Brain microvascular endothelial cell (primary cell): ENCODE measurements at regions not wholly inside any gene's neighbourhood (a gene's known extent, or its start where the extent isn't known, plus 50 kb on each side); places are given as distances from the start of the nearest gene placed in this dataset.

Experiments
- DNase-seq: peaks from one replicate; pipeline ENCODE4 v3.0.0-alpha.2; 2020
- H3K27ac ChIP-seq: fragments of 250-450 bp; sonication (Bioruptor Pico); 2 replicates; pipeline ENCODE4 v1.5.1; 2020; ENCODE audit warnings: mild to moderate bottlenecking, moderate library complexity
- H3K27me3 ChIP-seq: fragments of 250-450 bp; sonication (Bioruptor Pico); replicated peaks from 2 replicates; pipeline ENCODE4 v1.5.1; 2020; ENCODE audit warnings: mild to moderate bottlenecking
- H3K36me3 ChIP-seq: fragments of 250-450 bp; sonication (Bioruptor Pico); replicated peaks from 2 replicates; pipeline ENCODE4 v1.5.1; 2020; ENCODE audit warnings: mild to moderate bottlenecking
- H3K4me3 ChIP-seq: 2 replicates; pipeline ENCODE4 v1.5.1; 2011; ENCODE audit warnings: low read depth, mild to moderate bottlenecking, control low read depth, low read length, moderate library complexity
- CTCF ChIP-seq: IDR thresholded peaks from 2 replicates; pipeline ENCODE4 v1.5.1; 2011; ENCODE audit warnings: low read depth, mild to moderate bottlenecking, moderate library complexity, low read length, control low read depth, inconsistent platforms; ENCODE audit errors: missing control alignments
- in situ Hi-C: cut with HindIII; loops from 2 replicates; pipeline ENCODE4 v1.10.0; 2017; ENCODE audit warnings: low sequenced_read_pairs, low pct_ligation_motif_present

DNA sequence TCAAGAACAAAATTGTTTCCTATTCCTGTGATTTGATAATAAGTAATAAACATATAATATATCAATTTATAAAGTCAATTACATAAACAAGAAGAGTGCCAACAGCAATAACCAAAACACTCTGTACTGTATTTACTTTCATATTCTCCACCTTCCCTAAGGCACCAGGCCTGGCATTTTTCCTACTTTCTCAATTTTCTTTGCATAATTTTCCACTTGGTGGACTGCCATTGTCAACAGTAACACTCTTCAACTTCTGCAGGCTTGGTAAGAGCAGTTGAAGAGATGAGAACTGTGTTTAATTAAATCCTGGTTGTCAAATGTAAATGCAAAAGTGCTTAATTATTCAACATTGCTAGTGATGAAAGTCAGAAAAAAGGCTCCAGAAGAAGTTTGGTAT, 229.8 kb upstream of the PLSCR5 start:
- in situ Hi-C loops: no loop called here
- no peaks in the 10 kb centered on the region for H3K27me3 ChIP-seq
- H3K36me3 ChIP-seq: no peaks in the 10 kb centered on the region
- no peak overlapping the region for H3K4me3 ChIP-seq
- no peak for TF ChIP-seq CTCF
- DNase-seq: no peak
- H3K27ac ChIP-seq: no peak overlapping the region

DNA sequence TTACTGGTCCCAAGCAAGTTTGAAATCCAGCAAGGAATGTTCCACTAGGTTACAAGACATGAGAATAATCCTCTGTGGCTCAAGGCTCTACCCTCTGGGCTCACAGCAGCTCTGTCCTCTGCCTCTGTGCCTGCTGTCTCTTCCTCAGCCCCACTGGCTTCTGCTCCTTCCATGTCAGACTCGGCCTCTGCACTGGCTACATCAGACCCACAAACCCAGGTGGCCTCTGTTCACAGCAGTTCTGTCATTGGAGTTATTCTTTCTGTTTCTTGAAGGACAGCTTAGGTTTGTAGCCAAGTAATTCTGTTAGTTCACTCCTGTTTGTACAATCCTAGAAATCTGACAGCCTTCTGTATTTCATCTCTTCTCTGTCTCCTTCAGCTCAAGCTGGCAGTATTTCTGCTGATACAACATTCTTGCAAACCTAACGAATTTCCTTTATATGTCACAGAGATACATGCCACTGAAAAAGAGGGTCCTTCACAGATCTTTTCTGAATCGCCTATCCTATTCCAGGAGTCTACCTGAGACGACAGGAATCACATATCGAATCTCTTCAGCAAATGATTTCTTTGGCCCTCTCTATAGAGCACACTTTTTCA, 227.8 kb upstream of the PLSCR5 start:
- no peaks in the 10 kb centered on the region for H3K27me3 ChIP-seq
- H3K4me3 ChIP-seq: no peak overlapping the region
- in situ Hi-C loops: no loop called here
- no peak overlapping the region for H3K27ac ChIP-seq
- no peaks in the 10 kb centered on the region for H3K36me3 ChIP-seq
- TF ChIP-seq CTCF: no peak
- no peak for DNase-seq

DNA sequence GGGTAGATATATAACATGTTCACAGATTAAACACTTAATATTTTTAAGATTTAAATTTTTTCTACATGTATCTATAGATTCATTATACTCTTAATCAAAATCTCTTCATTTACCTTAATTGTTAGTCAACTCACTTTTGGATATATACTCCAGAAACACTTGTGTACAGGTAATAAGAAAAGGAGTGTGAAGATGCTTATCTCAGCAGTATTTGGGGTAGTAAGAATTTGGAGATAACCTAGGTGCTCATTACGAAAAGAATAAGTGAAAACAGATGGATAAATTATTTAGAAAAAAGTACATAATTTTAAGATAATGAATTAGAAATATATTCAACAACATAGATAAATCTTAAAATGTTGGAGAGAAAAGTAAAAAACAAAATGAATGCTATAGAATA, 226.5 kb upstream of the PLSCR5 start:
- TF ChIP-seq CTCF: no peak
- no peak overlapping the region for H3K4me3 ChIP-seq
- H3K36me3 ChIP-seq: no peaks in the 10 kb centered on the region
- no peak for DNase-seq
- H3K27ac ChIP-seq: no peak overlapping the region
- H3K27me3 ChIP-seq: no peaks in the 10 kb centered on the region
- in situ Hi-C loops: no loop called here

- Histone ChIP-seq H3K36me3 (no peaks in the 10 kb centered on the region), H3K27me3 (no peaks in the 10 kb centered on the region), H3K4me3 (no peak overlapping the region), H3K27ac (no peak overlapping the region)
- DNase-seq: no peak
- in situ Hi-C loops: no loop called here
- no peak for TF ChIP-seq CTCF
Observed at GRCh38 chr3:146830231-146830630, 225.1 kb upstream of the PLSCR5 start.

DNA sequence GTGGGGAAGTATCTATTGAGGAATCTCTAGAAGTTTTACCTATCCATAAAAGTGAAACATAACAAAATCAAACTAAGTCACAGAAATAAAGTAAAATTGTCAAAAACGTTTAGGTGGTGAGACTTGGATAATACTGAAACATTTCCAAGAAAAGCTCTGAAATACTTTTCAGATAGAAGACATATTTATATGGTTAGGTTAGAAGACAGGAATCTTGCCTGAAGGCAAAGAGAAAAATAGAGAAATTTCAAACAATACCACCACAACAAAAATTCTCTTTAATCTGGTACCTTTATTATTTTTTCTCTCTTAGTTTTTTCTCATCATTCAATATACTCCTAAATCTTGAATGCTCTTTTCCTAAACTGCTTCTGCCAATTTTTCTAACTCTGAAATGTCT, 222.7 kb upstream of the PLSCR5 start:
- in situ Hi-C loops: no loop called here
- H3K27me3 ChIP-seq: no peaks in the 10 kb centered on the region
- DNase-seq: no peak
- TF ChIP-seq CTCF: no peak
- no peaks in the 10 kb centered on the region for H3K36me3 ChIP-seq
- H3K4me3 ChIP-seq: no peak overlapping the region
- H3K27ac ChIP-seq: no peak overlapping the region

GRCh38 chr3:146823622-146824021, 218.5 kb upstream of the PLSCR5 start:
- TF ChIP-seq CTCF: no peak
- no peak overlapping the region for H3K27ac ChIP-seq

More at GRCh38 chr3:146823622-146824021, 218.5 kb upstream of the PLSCR5 start:
- no peak for DNase-seq
- Histone ChIP-seq H3K27me3 (no peaks in the 10 kb centered on the region), H3K36me3 (no peaks in the 10 kb centered on the region), H3K4me3 (no peak overlapping the region)
- in situ Hi-C loops: no loop called here
